ENCODE measurements at regions not wholly inside any gene's neighbourhood (a gene's known extent, or its start where the extent isn't known, plus 50 kb on each side); places are given as distances from the start of the nearest gene placed in this dataset.
"Not testable (repeated sequence)": the region's sequence is repeated elsewhere in the genome, so short reads cannot be mapped to it uniquely, and the experiment has no call there.

DNA sequence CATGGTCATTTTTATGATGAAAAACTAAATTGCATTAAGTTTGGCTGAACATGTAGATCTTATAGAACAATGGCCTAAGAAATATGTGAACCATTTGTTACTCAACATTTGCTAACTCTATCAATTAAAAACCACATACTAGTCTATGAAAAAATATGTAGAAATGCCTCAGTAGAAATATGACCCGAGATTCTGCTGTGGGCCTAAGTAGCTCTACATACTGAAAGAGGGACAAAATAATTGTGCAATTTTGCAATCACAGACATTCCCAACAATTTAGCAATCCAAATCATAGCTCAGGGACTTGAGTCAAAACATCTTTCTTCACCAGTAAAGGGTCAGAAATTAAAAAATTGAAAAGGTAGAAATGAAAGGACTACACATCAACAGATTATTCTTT is 619.0 kb downstream of the FRK start:
- TF ChIP-seq, protein P1, sequence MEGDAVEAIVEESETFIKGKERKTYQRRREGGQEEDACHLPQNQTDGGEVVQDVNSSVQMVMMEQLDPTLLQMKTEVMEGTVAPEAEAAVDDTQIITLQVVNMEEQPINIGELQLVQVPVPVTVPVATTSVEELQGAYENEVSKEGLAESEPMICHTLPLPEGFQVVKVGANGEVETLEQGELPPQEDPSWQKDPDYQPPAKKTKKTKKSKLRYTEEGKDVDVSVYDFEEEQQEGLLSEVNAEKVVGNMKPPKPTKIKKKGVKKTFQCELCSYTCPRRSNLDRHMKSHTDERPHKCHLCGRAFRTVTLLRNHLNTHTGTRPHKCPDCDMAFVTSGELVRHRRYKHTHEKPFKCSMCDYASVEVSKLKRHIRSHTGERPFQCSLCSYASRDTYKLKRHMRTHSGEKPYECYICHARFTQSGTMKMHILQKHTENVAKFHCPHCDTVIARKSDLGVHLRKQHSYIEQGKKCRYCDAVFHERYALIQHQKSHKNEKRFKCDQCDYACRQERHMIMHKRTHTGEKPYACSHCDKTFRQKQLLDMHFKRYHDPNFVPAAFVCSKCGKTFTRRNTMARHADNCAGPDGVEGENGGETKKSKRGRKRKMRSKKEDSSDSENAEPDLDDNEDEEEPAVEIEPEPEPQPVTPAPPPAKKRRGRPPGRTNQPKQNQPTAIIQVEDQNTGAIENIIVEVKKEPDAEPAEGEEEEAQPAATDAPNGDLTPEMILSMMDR (IDR thresholded peaks at IDR 0.05), result no peak
- Histone ChIP-seq H3K9me3 (ENCODE audit: control insufficient read depth, low read length) (no peaks in the 10 kb centered on the region), H3K4me2 (ENCODE audit: low read length) (no peak overlapping the region), H2AFZ (no peak overlapping the region), H3K79me2 (no peaks in the 10 kb centered on the region), H3K4me1 (no peaks in the 10 kb centered on the region), H3K27me3 (ENCODE audit: control insufficient read depth, insufficient read depth, low read length) (no peaks in the 10 kb centered on the region), H3K4me3 (ENCODE audit: low read depth, low read length) (no peak overlapping the region), H3K9ac (no peak overlapping the region), H3K27ac (no peak overlapping the region), H3K36me3 (ENCODE audit: control insufficient read depth, insufficient read depth, low read length) (no peaks in the 10 kb centered on the region)

GRCh38 chr6:115415378-115415777 is 645.3 kb downstream of the FRK start:
- Histone ChIP-seq H3K36me3 (ENCODE audit: control insufficient read depth, insufficient read depth, low read length) (no peaks in the 10 kb centered on the region), H2AFZ (no peak overlapping the region), H3K9me3 (ENCODE audit: control insufficient read depth, low read length) (no peaks in the 10 kb centered on the region), H3K27me3 (ENCODE audit: control insufficient read depth, insufficient read depth, low read length) (no peaks in the 10 kb centered on the region), H3K9ac (no peak overlapping the region), H3K27ac (no peak overlapping the region), H3K79me2 (no peaks in the 10 kb centered on the region), H3K4me3 (ENCODE audit: low read depth, low read length) (no peak overlapping the region), H3K4me1 (no peaks in the 10 kb centered on the region), H3K4me2 (ENCODE audit: low read length) (no peak overlapping the region)
- TF ChIP-seq, protein P1 (IDR thresholded peaks at IDR 0.05), result no peak

DNA sequence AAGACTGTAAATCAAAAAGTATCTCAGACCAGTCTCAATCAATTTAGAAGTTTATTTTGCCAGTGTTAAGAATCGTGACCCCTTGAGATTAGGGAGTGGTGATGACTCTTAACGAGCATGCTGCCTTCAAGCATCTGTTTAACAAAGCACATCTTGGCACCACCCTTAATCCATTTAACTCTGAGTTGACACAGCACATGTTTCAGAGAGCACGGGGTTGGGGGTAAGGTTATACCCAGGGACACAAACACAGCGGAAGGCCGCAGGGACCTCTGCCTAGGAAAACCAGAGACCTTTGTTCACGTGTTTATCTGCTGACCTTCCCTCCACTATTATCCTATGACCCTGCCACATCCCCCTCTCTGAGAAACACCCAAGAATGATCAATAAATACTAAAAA is 645.8 kb downstream of the FRK start:
- not testable (repeated sequence) for H2AFZ ChIP-seq

DNA sequence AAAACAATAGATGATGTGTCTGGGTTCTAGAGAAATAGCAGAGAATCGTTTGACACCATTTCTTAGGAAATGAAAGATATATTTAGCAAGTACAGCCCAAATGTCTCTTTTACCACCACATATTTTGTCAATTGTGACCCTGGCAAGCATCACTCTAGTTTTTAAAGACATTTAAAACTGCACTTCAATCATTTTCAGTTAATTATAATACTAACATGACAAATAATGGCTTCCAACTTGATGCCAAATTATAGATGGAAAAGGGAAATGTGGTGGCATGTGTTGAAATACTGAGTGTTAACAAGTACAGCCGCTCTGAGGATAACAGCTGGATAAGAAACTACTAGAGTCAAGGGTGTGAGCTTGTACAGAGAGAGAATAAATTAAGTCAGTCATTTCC is 648.9 kb downstream of the FRK start:
- TF ChIP-seq, protein P1 (IDR thresholded peaks at IDR 0.05), result no peak
- Histone ChIP-seq H3K4me3 (ENCODE audit: low read depth, low read length) (no peak overlapping the region), H3K4me1 (no peaks in the 10 kb centered on the region), H3K9ac (no peak overlapping the region), H3K9me3 (ENCODE audit: control insufficient read depth, low read length) (no peaks in the 10 kb centered on the region), H3K27me3 (ENCODE audit: control insufficient read depth, insufficient read depth, low read length) (no peaks in the 10 kb centered on the region), H3K27ac (no peak overlapping the region), H3K4me2 (ENCODE audit: low read length) (no peak overlapping the region), H3K79me2 (no peaks in the 10 kb centered on the region), H3K36me3 (ENCODE audit: control insufficient read depth, insufficient read depth, low read length) (no peaks in the 10 kb centered on the region), H2AFZ (no peak overlapping the region)

More for the DNA sequence above, 645.8 kb downstream of the FRK start:
- H3K27ac ChIP-seq; H3K79me2 ChIP-seq; H3K36me3 ChIP-seq (ENCODE audit: control insufficient read depth, insufficient read depth, low read length); H3K9me3 ChIP-seq (ENCODE audit: control insufficient read depth, low read length); H3K4me3 ChIP-seq (ENCODE audit: low read depth, low read length); H3K27me3 ChIP-seq (ENCODE audit: control insufficient read depth, insufficient read depth, low read length); H3K4me1 ChIP-seq; H3K9ac ChIP-seq; H3K4me2 ChIP-seq (ENCODE audit: low read length): not testable (repeated sequence)

DNA sequence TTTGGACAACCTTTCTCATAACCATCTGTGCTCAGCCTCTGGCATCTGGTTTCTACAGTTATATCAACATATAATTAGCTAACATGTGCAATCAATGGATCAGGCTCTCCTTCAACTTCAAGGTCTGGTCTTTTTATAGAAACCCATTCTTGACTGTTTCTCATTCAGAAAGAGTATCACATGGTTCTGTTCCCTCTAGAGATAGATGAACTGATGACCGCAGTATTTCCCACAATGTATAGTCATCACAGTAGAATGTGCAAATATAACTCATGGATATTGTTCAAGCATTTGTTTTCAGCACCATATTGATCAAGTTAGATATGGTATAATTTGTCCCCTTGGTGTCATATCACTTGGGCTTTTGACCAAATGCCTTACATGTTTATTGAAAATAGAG is 656.2 kb downstream of the FRK start:
- H3K27me3 ChIP-seq (ENCODE audit: control insufficient read depth, insufficient read depth, low read length), result no peaks in the 10 kb centered on the region
- TF ChIP-seq, protein P1 (IDR thresholded peaks at IDR 0.05), result no peak
- H3K27ac ChIP-seq, result no peak overlapping the region
- no peaks in the 10 kb centered on the region for H3K9me3 ChIP-seq (ENCODE audit: control insufficient read depth, low read length)
- H2AFZ ChIP-seq, result no peak overlapping the region
- no peak overlapping the region for H3K4me2 ChIP-seq (ENCODE audit: low read length)
- no peaks in the 10 kb centered on the region for H3K4me1 ChIP-seq
- H3K79me2 ChIP-seq, result no peaks in the 10 kb centered on the region
- no peak overlapping the region for H3K9ac ChIP-seq
- H3K36me3 ChIP-seq (ENCODE audit: control insufficient read depth, insufficient read depth, low read length), result no peaks in the 10 kb centered on the region
- no peak overlapping the region for H3K4me3 ChIP-seq (ENCODE audit: low read depth, low read length)
